ENCODE measurements at regions not wholly inside any gene's neighbourhood (a gene's known extent, or its start where the extent isn't known, plus 50 kb on each side); places are given as distances from the start of the nearest gene placed in this dataset.

GRCh38 chr3:28935146-28935545 lies 345.7 kb upstream of the RBMS3 start (continued):
- TF ChIP-seq ZBTB33 (IDR thresholded peaks at IDR 0.05; ENCODE audit: extremely low read depth, insufficient replicate concordance, low read length): no peak
- TF ChIP-seq SIN3A (IDR thresholded peaks at IDR 0.05; ENCODE audit: low read depth): no peak
- TF ChIP-seq CBX3 (IDR thresholded peaks at IDR 0.05; ENCODE audit: low read depth): no peak

GRCh38 chr3:28936154-28936553 lies 344.7 kb upstream of the RBMS3 start:
- DNase-seq (ENCODE audit: low read depth, low spot score) (no peak), ATAC-seq (no peak)
- H2AFZ ChIP-seq (ENCODE audit: low read depth, low read length, poor library complexity, severe bottlenecking): no peak overlapping the region
- H3K4me1 ChIP-seq (ENCODE audit: control insufficient read depth in 1 of 2, insufficient read depth in 2 of 2, low read length in 2 of 2): no peaks in the 10 kb centered on the region
- ChIA-PET CTCF (no interaction called here), POLR2A (no interaction called here), RAD21 (ENCODE audit: low non-redundant PET in 1 of 2, low total read pairs in 2 of 2, uncharacterized antibody in 2 of 2, unreplicated experiment in 2 of 2) (no interaction called here)
- H3K27ac ChIP-seq (ENCODE audit: low read depth, low read length): no peak overlapping the region
- intact Hi-C loops (cut with micrococcal nuclease): no loop called here
- H3K36me3 ChIP-seq (ENCODE audit: control insufficient read depth in 1 of 2, insufficient read depth in 2 of 2, low read length in 2 of 2): no peaks in the 10 kb centered on the region
- no peaks in the 10 kb centered on the region for H3K27me3 ChIP-seq (ENCODE audit: insufficient read depth, low read length)
- no peak overlapping the region for H3K4me3 ChIP-seq (replicated peaks in 1 of 2; ENCODE audit: low read depth in 1 of 2, low read length in 2 of 2)
- H3K9me3 ChIP-seq (ENCODE audit: control insufficient read depth in 1 of 2, insufficient read depth in 1 of 2, low read depth in 1 of 2, low read length in 2 of 2): no peaks in the 10 kb centered on the region
- no peak overlapping the region for H3K4me2 ChIP-seq (ENCODE audit: low read length)
- H3K9ac ChIP-seq (ENCODE audit: low read length): no peak overlapping the region
- no peaks in the 10 kb centered on the region for H4K20me1 ChIP-seq (ENCODE audit: insufficient read depth)
- H3K79me2 ChIP-seq (ENCODE audit: insufficient read depth, low read length): no peaks in the 10 kb centered on the region
- H3K9me2 ChIP-seq (ENCODE audit: insufficient read depth): no peaks in the 10 kb centered on the region
- BruUV-seq (replicated peaks): no TSS peak
- TF ChIP-seq SIN3A (IDR thresholded peaks at IDR 0.05; ENCODE audit: low read depth) (no peak), SP1 (IDR thresholded peaks at IDR 0.05; ENCODE audit: low read depth) (no peak), ATF3 (IDR thresholded peaks at IDR 0.05) (no peak), EZH2phosphoT487 (IDR thresholded peaks at IDR 0.05; ENCODE audit: borderline replicate concordance) (no peak), ZBTB33 (IDR thresholded peaks at IDR 0.05; ENCODE audit: extremely low read depth, insufficient replicate concordance, low read length) (no peak), CEBPB (IDR thresholded peaks at IDR 0.05; ENCODE audit: low read depth) (no peak), REST (IDR thresholded peaks at IDR 0.05; ENCODE audit: low read depth) (no peak), ZFX (IDR thresholded peaks at IDR 0.05) (no peak), EGR1 (IDR thresholded peaks at IDR 0.05; ENCODE audit: low read depth) (no peak), ELF1 (IDR thresholded peaks at IDR 0.05; ENCODE audit: borderline replicate concordance, low read depth) (no peak), YY1 (IDR thresholded peaks at IDR 0.05; ENCODE audit: extremely low read depth, insufficient replicate concordance, low read depth, low read length) (no peak), POLR2AphosphoS5 (IDR thresholded peaks at IDR 0.05; ENCODE audit: low read depth, low read length) (no peak), JUND (IDR thresholded peaks at IDR 0.05) (no peak), RAD21 (IDR thresholded peaks at IDR 0.05; ENCODE audit: low read depth) (no peak), TCF7L2 (IDR thresholded peaks at IDR 0.05; ENCODE audit: borderline replicate concordance, extremely low read depth, insufficient read depth, insufficient read length) (no peak)

Measured in HCT116 (cell line).